Transverse colon (tissue), 4 donors: ENCODE measurements at regions not wholly inside any gene's neighbourhood (a gene's known extent, or its start where the extent isn't known, plus 50 kb on each side); places are given as distances from the start of the nearest gene placed in this dataset.

Experiments
- DNase-seq: peaks from one replicate; pipeline ENCODE4 v3.0.0-alpha.2; 2019
- H3K27ac ChIP-seq, 4 donors: fragments of 200-600 bp; sonication (generic); 2 replicates each; pipeline ENCODE4 v1.5.1; 2016 to 2018; ENCODE audit warnings: inconsistent platforms in 4 of 4
- H3K27me3 ChIP-seq: fragments of 200-600 bp; sonication (generic); 2 replicates; pipeline ENCODE4 v1.5.1; 2017; ENCODE audit warnings: inconsistent platforms
- H3K36me3 ChIP-seq, 4 donors: fragments of 200-600 bp; sonication (generic); 2 replicates each; pipeline ENCODE4 v1.5.1; 2017 to 2019; ENCODE audit warnings: inconsistent platforms in 4 of 4
- H3K4me1 ChIP-seq, 4 donors: fragments of 200-600 bp; sonication (generic); 2 replicates each; pipeline ENCODE4 v1.5.1; 2017 to 2020; ENCODE audit warnings: inconsistent platforms in 4 of 4
- H3K4me3 ChIP-seq, 4 donors: fragments of 200-600 bp; sonication (generic); 1 replicate in 1 of 4; 2 replicates in 3 of 4; pipeline versions ENCODE4 v1.5.1 to v1.6.1; 2017 to 2019; ENCODE audit warnings: inconsistent platforms in 4 of 4
- H3K9me3 ChIP-seq, 2 donors: fragments of 200-600 bp; sonication (generic); 2 replicates each; pipeline ENCODE4 v1.5.1; 2017 to 2019; ENCODE audit warnings: inconsistent platforms in 2 of 2
- CTCF ChIP-seq, 5 experiments: fragments of 200-600 bp in 3 of 5; fragments of 450-650 bp in 2 of 5; sonication (generic) in 3 of 5; IDR thresholded peaks; 1 replicate in 2 of 5; 2 replicates in 3 of 5; pipeline ENCODE4 v1.5.1; 2016 to 2017; ENCODE audit warnings: antibody characterized with exemption in 5 of 5, inconsistent platforms in 3 of 5, mild to moderate bottlenecking in 2 of 5, moderate library complexity in 1 of 5
- EP300 ChIP-seq: sonication (generic); formaldehyde crosslinking; IDR thresholded peaks from one replicate; pipeline ENCODE4 v1.6.1; 2017; ENCODE audit warnings: antibody characterized with exemption, low read depth
- POLR2A ChIP-seq: fragments of 450-650 bp; IDR thresholded peaks from one replicate; pipeline ENCODE4 v1.6.1; 2016; ENCODE audit warnings: antibody characterized with exemption, mild to moderate bottlenecking, moderate library complexity
- POLR2AphosphoS5 ChIP-seq, 3 donors: sonication (generic); formaldehyde crosslinking; IDR thresholded peaks; one replicate each; pipeline ENCODE4 v1.6.1; 2016; ENCODE audit warnings: antibody characterized with exemption in 3 of 3
- WGBS, 2 donors: methylation state at CpG; one replicate each; pipeline ENCODE4 v1.1.5; 2018; ENCODE audit warnings: low coverage in 1 of 2; 5-methylcytosine and 5-hydroxymethylcytosine counted together
- in situ Hi-C, 4 donors: fragments of 200-750 bp; cut with MboI; loops; one replicate each; pipeline versions ENCODE4 v1.15.0 to v1.15.1; 2017; ENCODE audit warnings: low sequenced_read_pairs in 3 of 4, low pct_ligation_motif_present in 1 of 4, low pct_unique_long_range_greater_than_20kb in 1 of 4
- intact Hi-C: fragments of 100-400 bp; cut with DNase I; formaldehyde crosslinking; loops from one replicate; pipeline ENCODE4 v1.15.1; 2023; ENCODE audit warnings: low total_unique reads

DNA sequence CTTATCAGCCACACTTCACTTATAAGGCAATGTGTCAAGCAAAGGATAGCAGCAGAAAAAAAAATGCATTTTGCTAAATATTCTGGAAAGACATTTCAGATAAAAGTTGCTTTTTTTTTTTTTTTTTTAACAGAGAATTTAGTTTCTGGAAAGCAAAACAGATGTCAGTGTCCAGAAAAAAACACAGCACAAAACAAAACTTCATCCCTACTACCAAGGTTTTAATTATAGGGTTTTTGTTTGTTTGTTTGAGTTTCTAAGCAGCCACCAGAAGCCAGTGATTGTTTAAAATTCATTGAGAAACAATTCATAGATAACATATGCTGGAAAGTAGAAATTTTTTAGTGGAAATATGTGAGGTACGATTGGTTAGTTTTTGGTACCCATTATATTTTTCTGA lies 1202.7 kb downstream of the OTOL1 start:
- 78 to 79% methylated on average over 1 of the region's 1 CpG for WGBS, 2 donors
- no peak for TF ChIP-seq EP300
- no peak for TF ChIP-seq POLR2AphosphoS5 (IDR thresholded peaks at IDR 0.05)
- TF ChIP-seq POLR2A: no peak
- TF ChIP-seq CTCF (IDR thresholded peaks at IDR 0.05): no peak
- no peak for DNase-seq
- intact Hi-C loops (no loop called here), in situ Hi-C loops (no loop called here)
- Histone ChIP-seq H3K27ac (no peak overlapping the region), H3K9me3 (no peaks in the 10 kb centered on the region), H3K4me3 (no peak overlapping the region), H3K36me3 (no peaks in the 10 kb centered on the region), H3K4me1 (no peaks in the 10 kb centered on the region), H3K27me3 (no peaks in the 10 kb centered on the region)

GRCh38 chr3:162701211-162701610 lies 1204.6 kb downstream of the OTOL1 start:
- in situ Hi-C loops: no loop called here
- no peaks in the 10 kb centered on the region for H3K36me3 ChIP-seq
- 85 to 94% methylated on average over 4 of the region's 4 CpGs for WGBS, 2 donors
- no peak overlapping the region for H3K4me3 ChIP-seq
- DNase-seq: no peak
- no peak overlapping the region for H3K27ac ChIP-seq
- H3K4me1 ChIP-seq: peaks cover 0 to 2% (median 0%) of the 10 kb centered on the region in 4 donors
- H3K27me3 ChIP-seq: no peaks in the 10 kb centered on the region
- TF ChIP-seq EP300: no peak
- TF ChIP-seq POLR2A: no peak
- no peak for TF ChIP-seq POLR2AphosphoS5 (IDR thresholded peaks at IDR 0.05)
- no peak for TF ChIP-seq CTCF (IDR thresholded peaks at IDR 0.05)
- no peaks in the 10 kb centered on the region for H3K9me3 ChIP-seq
- intact Hi-C loops: no loop called here

GRCh38 chr3:162702768-162703385 lies 1206.3 kb downstream of the OTOL1 start:
- no peaks in the 10 kb centered on the region for H3K36me3 ChIP-seq
- no peak for TF ChIP-seq POLR2AphosphoS5 (IDR thresholded peaks at IDR 0.05)
- no peak for TF ChIP-seq EP300
- no peak for TF ChIP-seq POLR2A
- no peak for TF ChIP-seq CTCF (IDR thresholded peaks at IDR 0.05)
- in situ Hi-C loops: no loop called here
- H3K27ac ChIP-seq: no peak overlapping the region
- intact Hi-C loops: no loop called here
- H3K9me3 ChIP-seq: no peaks in the 10 kb centered on the region
- no peak for DNase-seq
- 91% methylated on average over 25 of the region's 31 CpGs; no CpG with 5 or more reads in 1 of the 2 donors for WGBS, 2 donors
- no peaks in the 10 kb centered on the region for H3K27me3 ChIP-seq
- H3K4me3 ChIP-seq: no peak overlapping the region
- peaks cover 0 to 2% (median 0%) of the 10 kb centered on the region in 4 donors for H3K4me1 ChIP-seq

DNA sequence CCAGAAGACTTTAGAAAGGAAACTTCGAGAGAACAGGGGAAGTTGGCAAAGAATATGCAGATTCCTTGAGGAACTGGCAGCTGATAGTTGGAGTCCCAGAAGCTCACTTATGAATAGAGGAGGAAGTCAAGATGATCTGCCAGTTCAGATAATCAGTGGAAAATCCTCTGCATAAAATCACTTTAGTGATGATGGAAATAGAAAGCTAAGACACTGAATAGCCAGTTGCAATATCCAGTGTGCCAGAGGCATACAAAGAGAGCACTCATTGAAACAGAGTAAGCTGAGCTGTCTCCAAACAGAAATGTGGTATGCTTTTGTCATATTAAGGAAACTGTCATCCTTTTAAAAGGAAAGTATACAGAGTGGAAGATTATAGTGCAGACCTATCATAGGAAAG lies 1207.6 kb downstream of the OTOL1 start:
- no peak overlapping the region for H3K27ac ChIP-seq
- H3K4me3 ChIP-seq: no peak overlapping the region
- H3K4me1 ChIP-seq: peaks cover 0 to 2% (median 0%) of the 10 kb centered on the region in 4 donors
- no peak for DNase-seq
- TF ChIP-seq POLR2AphosphoS5 (IDR thresholded peaks at IDR 0.05) (no peak), POLR2A (no peak), CTCF (IDR thresholded peaks at IDR 0.05) (no peak), EP300 (no peak)
- in situ Hi-C loops: no loop called here
- no peaks in the 10 kb centered on the region for H3K9me3 ChIP-seq
- H3K27me3 ChIP-seq: no peaks in the 10 kb centered on the region
- intact Hi-C loops: no loop called here
- no peaks in the 10 kb centered on the region for H3K36me3 ChIP-seq
- 35 to 46% methylated on average over 1 of the region's 1 CpG for WGBS, 2 donors
